Esophagus squamous epithelium (tissue), 5 donors: ENCODE measurements at regions not wholly inside any gene's neighbourhood (a gene's known extent, or its start where the extent isn't known, plus 50 kb on each side); places are given as distances from the start of the nearest gene placed in this dataset.

Experiments
- DNase-seq: peaks from one replicate; lab custom pipeline; 2025; lab: John Stamatoyannopoulos, UW
- H3K27ac ChIP-seq, 4 donors: fragments of 200-600 bp; sonication (generic); one replicate each; pipeline ENCODE4 v1.5.1; 2016 to 2019; ENCODE audit warnings: mild to moderate bottlenecking in 1 of 4
- H3K27me3 ChIP-seq, 4 donors: fragments of 200-600 bp; sonication (generic); 1 replicate in 3 of 4; 2 replicates in 1 of 4; pipeline versions ENCODE4 v1.5.1 to v1.6.0; 2017 to 2021; ENCODE audit warnings: antibody characterized with exemption in 1 of 4
- H3K36me3 ChIP-seq, 3 donors: fragments of 200-600 bp; sonication (generic); one replicate each; pipeline ENCODE4 v1.5.1; 2016 to 2019
- H3K4me1 ChIP-seq, 3 donors: fragments of 200-600 bp; sonication (generic); one replicate each; pipeline ENCODE4 v1.5.1; 2017 to 2019
- H3K4me3 ChIP-seq, 4 donors: fragments of 200-600 bp; sonication (generic); 1 replicate in 3 of 4; 2 replicates in 1 of 4; pipeline ENCODE4 v1.5.1; 2016 to 2019; ENCODE audit warnings: mild to moderate bottlenecking in 2 of 4, moderate library complexity in 1 of 4
- H3K9me3 ChIP-seq, 3 donors: fragments of 200-600 bp; sonication (generic); one replicate each; pipeline ENCODE4 v1.5.1; 2016 to 2019
- POLR2A ChIP-seq, 4 donors: fragments of 450-650 bp; IDR thresholded peaks; one replicate each; pipeline ENCODE4 v1.6.1; 2017; ENCODE audit warnings: antibody characterized with exemption in 4 of 4, mild to moderate bottlenecking in 4 of 4, moderate library complexity in 3 of 4
- WGBS, 2 donors: methylation state at CpG; one replicate each; pipeline ENCODE4 v1.1.5; 2018; 5-methylcytosine and 5-hydroxymethylcytosine counted together
- intact Hi-C: fragments of 100-400 bp; cut with DNase I; formaldehyde crosslinking; loops from one replicate; pipeline ENCODE4 v1.15.0; 2022
- TF ChIP-seq, protein P1 (sequence below), 6 experiments: fragments of 450-650 bp in 4 of 6; fragments of 200-600 bp in 2 of 6; sonication (generic) in 2 of 6; IDR thresholded peaks; one replicate each; pipeline ENCODE4 v1.5.1; 2016 to 2019; ENCODE audit warnings: antibody characterized with exemption in 6 of 6, mild to moderate bottlenecking in 4 of 6, moderate library complexity in 4 of 6
- donor health status: DM: yes; HTN: yes; CAD: no.

DNA sequence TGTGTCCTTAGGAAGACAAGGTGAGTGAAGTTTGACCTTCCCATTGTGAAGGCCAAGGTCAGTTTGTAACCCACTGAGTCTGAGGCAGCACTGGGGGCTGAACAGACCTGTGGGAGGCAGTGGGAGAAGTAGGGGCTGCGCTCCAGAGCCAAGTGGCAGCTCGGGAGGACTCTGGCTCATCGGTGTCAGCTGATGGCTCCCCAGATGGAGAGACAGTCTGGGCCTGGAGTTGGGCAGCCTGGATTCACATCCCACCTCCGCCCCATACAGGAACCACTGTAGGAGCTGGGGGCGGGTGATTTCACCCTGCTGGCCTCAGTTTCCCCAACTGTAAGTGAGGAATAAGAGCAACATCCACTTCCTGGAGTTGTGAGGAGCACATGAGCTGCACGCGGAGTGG, 128.4 kb downstream of the FOXL1 start:
- Histone ChIP-seq H3K36me3 (no peaks in the 10 kb centered on the region), H3K9me3 (no peaks in the 10 kb centered on the region), H3K27ac (no peak overlapping the region), H3K4me1 (no peaks in the 10 kb centered on the region), H3K4me3 (no peak overlapping the region), H3K27me3 (peaks cover 0 to 54% (median 0%) of the 10 kb centered on the region in 4 donors)
- TF ChIP-seq, protein P1, sequence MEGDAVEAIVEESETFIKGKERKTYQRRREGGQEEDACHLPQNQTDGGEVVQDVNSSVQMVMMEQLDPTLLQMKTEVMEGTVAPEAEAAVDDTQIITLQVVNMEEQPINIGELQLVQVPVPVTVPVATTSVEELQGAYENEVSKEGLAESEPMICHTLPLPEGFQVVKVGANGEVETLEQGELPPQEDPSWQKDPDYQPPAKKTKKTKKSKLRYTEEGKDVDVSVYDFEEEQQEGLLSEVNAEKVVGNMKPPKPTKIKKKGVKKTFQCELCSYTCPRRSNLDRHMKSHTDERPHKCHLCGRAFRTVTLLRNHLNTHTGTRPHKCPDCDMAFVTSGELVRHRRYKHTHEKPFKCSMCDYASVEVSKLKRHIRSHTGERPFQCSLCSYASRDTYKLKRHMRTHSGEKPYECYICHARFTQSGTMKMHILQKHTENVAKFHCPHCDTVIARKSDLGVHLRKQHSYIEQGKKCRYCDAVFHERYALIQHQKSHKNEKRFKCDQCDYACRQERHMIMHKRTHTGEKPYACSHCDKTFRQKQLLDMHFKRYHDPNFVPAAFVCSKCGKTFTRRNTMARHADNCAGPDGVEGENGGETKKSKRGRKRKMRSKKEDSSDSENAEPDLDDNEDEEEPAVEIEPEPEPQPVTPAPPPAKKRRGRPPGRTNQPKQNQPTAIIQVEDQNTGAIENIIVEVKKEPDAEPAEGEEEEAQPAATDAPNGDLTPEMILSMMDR (IDR thresholded peaks at IDR 0.05), result no peak
- TF ChIP-seq POLR2A (IDR thresholded peaks at IDR 0.05), result no peak
- intact Hi-C loops, result no loop called here
- no peak for DNase-seq
- 90 to 95% methylated on average over 4 to 7 of the region's 7 CpGs for WGBS, 2 donors

DNA sequence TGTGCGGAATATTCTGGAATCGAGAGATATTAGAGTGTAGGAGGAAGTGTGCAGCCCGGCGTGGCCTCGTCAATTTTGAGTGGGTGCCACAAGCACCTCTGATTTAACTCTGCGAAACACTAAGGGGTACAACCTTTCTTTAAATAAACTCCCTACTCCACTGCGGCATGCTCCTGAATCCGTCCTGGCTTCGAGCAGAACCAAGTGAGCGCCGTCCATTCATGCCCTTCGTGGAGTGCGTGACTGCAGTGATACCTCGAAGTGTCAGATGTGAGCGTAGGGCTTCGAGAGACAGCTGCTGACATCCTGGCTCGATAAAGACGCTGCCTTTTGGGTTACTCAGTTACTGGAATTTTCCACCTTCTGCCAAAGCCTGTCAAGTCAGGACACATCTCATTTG, 128.8 kb downstream of the FOXL1 start:
- H3K9me3 ChIP-seq, result no peaks in the 10 kb centered on the region
- no peak overlapping the region for H3K4me3 ChIP-seq
- H3K27ac ChIP-seq, result no peak overlapping the region
- 85 to 89% methylated on average over 12 to 17 of the region's 18 CpGs for WGBS, 2 donors
- no peak for TF ChIP-seq POLR2A (IDR thresholded peaks at IDR 0.05)
- TF ChIP-seq, protein P1 (IDR thresholded peaks at IDR 0.05), result no peak
- no peaks in the 10 kb centered on the region for H3K36me3 ChIP-seq
- H3K27me3 ChIP-seq, result peaks cover 0 to 58% (median 0%) of the 10 kb centered on the region in 4 donors
- DNase-seq, result no peak
- intact Hi-C loops, result no loop called here
- H3K4me1 ChIP-seq, result no peaks in the 10 kb centered on the region

DNA sequence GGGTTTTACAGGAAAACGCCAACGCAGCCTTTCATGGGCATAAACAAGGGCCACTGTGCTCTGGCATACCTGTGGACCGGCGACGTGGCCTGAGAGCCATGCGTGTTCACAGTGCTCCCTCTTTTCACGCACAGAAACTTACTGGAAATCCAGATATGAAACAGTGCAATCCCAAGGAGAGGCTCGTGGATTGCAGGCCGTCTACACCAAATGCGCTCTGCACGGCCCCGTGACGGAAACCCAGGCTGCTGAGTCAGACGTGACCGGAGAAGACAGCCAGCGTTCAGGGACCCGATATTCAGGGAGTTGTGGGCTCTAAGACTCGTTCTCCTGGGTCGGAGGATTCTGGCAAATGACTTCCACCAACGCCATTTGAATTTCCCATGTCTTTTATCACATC, 129.2 kb downstream of the FOXL1 start:
- no peaks in the 10 kb centered on the region for H3K36me3 ChIP-seq
- 80 to 82% methylated on average over 14 to 20 of the region's 20 CpGs for WGBS, 2 donors
- H3K27ac ChIP-seq, result no peak overlapping the region
- TF ChIP-seq, protein P1 (IDR thresholded peaks at IDR 0.05), result no peak
- TF ChIP-seq POLR2A (IDR thresholded peaks at IDR 0.05), result no peak
- no peak overlapping the region for H3K4me3 ChIP-seq
- DNase-seq, result no peak
- intact Hi-C loops, result no loop called here
- no peaks in the 10 kb centered on the region for H3K9me3 ChIP-seq
- H3K4me1 ChIP-seq, result no peaks in the 10 kb centered on the region
- H3K27me3 ChIP-seq, result peaks cover 0 to 62% (median 0%) of the 10 kb centered on the region in 4 donors

DNA sequence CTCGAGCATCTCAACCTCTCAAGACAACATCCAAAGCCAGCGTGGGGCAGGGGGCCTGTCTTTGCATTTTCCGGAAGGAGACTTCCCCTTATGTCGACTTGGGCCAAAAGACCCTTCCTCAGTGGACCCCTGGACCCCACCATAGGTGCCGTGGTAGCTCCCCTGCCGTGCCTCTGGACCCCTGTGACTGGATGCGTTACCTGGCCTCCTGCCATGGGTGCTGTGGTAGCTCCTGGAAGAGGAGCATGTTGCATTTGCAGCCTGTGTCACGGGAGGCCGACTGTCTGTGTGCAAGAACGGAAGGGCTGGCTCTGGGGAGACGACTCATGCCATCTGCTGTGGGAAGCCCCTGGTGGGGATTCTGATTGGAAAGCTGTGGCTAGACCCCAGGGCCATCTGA, 130.1 kb downstream of the FOXL1 start:
- H3K27me3 ChIP-seq, result peaks cover 0 to 68% (median 0%) of the 10 kb centered on the region in 4 donors
- TF ChIP-seq POLR2A (IDR thresholded peaks at IDR 0.05), result no peak
- TF ChIP-seq, protein P1 (IDR thresholded peaks at IDR 0.05), result no peak
- no peak overlapping the region for H3K27ac ChIP-seq
- no peaks in the 10 kb centered on the region for H3K4me1 ChIP-seq
- H3K9me3 ChIP-seq, result no peaks in the 10 kb centered on the region
- DNase-seq, result no peak
- H3K36me3 ChIP-seq, result no peaks in the 10 kb centered on the region
- intact Hi-C loops, result no loop called here
- H3K4me3 ChIP-seq, result no peak overlapping the region
- WGBS, 2 donors, result 73 to 81% methylated on average over 5 to 6 of the region's 11 CpGs

DNA sequence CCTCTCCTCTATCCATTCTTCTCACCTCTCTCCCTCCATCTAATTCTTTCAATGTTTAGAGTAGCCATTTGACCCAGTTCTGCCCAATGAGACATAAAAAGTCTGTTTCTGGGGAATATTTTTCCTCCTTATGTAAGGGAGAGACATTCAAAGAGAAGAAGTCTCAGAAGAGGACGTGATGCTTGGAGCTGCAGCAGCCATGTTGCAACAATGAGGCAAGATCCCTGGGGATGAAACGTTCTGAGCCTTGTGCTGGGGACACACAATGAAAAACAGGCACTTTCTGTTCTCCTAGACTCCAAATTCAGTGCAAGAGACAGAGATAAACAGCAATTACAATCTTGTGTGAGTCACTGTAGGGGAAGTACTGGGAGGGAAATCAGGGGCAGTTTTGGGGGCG, 130.8 kb downstream of the FOXL1 start:
- no peak overlapping the region for H3K4me3 ChIP-seq
- no peak for DNase-seq
- intact Hi-C loops, result no loop called here
- TF ChIP-seq, protein P1 (IDR thresholded peaks at IDR 0.05), result no peak
- TF ChIP-seq POLR2A (IDR thresholded peaks at IDR 0.05), result no peak
- H3K27me3 ChIP-seq, result peaks cover 0 to 68% (median 0%) of the 10 kb centered on the region in 4 donors
- WGBS, 2 donors, result 76 to 79% methylated on average over 3 of the region's 3 CpGs
- H3K36me3 ChIP-seq, result no peaks in the 10 kb centered on the region
- no peak overlapping the region for H3K27ac ChIP-seq
- no peaks in the 10 kb centered on the region for H3K4me1 ChIP-seq
- H3K9me3 ChIP-seq, result no peaks in the 10 kb centered on the region
